Left ventricle myocardium superior (tissue), 1 donor: ENCODE measurements at regions not wholly inside any gene's neighbourhood (a gene's known extent, or its start where the extent isn't known, plus 50 kb on each side); places are given as distances from the start of the nearest gene placed in this dataset.
"Not testable (repeated sequence)": the region's sequence is repeated elsewhere in the genome, so short reads cannot be mapped to it uniquely, and the experiment has no call there.

ENCODE experiments used
- ATAC-seq: fragments of 200-7000 bp; cut with Tn5 transposase; one replicate; pipeline ENCODE4 v1.9.1; 2020; ENCODE audit warnings: mild to moderate bottlenecking, moderate library complexity
- DNase-seq: peaks from one replicate; pipeline ENCODE4 v3.0.0-alpha.2; 2020
- intact Hi-C: fragments of 100-400 bp; cut with micrococcal nuclease; formaldehyde crosslinking; loops from one replicate; pipeline ENCODE4 v1.11.0; 2022
- donor health status: DM: no; HTN: yes; CAD: no; lungs with severe emphysema.

DNA sequence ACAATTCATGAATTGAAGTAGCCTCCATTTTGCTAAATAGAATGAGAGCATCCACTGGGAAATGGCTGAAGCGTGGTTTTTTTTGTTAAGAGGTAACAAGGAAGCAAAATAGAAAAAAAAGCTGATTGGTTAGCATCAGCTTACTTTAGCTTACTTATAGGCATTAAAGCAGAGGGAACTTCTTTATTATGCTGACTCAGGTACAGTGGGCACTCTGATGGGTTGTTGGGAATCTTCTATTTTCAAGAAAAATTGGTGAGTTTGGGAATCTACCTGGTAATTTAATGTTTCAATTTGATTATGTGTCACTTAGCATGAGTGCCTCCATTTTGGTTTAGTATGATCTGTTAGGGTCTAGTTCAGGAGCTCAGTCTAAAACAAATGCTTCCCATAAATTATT, 289.6 kb downstream of the ANXA1 start:
- ATAC-seq (no peak), DNase-seq (no peak)
- intact Hi-C loops: no loop called here

DNA sequence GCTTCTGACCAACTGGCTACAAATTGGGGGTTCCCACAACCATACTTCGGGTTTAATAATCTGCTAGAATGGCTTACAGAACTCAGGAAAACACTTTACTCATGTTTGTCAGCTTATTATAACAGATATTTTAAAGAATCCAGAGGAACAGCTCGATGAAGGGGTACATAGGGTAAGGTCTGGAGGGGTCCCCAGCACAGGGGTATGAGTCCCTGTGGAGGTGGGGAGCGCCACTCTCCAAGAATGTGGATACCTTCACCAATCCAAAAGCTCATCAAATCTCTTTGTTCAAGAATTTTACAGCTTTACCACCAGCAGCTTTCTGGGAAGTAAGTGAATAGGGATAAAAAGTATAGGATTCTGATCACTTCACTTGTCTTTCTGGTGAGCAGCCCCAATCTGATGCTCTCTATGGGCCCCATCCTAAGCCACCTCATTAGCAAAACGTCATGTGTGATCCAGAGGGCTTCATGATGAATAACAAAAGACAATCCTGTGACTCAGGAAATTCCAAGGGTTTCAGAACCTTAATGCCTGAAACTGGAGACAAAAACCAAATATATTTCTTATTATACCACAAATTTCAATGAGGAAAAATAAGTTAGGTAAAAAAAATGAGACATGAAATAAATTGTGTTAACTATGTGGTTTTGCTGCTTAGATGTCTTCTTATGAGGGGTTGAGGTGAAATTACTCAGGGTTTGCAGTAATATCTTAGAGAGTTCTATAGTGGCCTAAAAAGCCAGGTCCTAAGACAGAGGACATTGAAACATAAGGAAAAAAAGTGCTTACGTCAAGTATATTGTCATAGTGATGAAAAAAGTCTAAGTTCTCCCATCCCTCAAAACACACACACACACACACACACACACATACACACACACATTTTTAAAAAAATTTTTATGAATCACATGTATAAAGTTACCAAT, 290.5 kb downstream of the ANXA1 start:
- intact Hi-C loops: no loop called here
- DNase-seq (no peak), ATAC-seq (no peak)

DNA sequence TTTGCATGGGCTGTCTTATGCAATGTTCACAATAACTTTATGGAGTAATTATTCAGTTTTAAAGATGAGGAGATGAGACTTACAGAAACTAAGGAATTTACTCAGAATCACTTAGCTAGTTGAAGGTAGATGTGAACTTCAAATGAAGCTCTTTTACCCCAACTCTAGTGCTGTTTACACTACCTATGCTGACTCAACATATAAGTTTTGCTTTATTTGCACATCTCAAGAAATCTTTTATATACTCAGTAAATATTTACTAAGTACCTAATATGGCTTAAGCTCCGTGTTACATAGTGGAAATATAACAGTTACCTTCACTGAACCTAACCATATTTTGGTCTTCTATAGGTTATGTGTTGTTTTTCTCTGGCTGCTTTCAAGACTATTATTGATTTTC, 293.2 kb downstream of the ANXA1 start:
- intact Hi-C loops: no loop called here
- no peak for ATAC-seq
- DNase-seq: no peak

DNA sequence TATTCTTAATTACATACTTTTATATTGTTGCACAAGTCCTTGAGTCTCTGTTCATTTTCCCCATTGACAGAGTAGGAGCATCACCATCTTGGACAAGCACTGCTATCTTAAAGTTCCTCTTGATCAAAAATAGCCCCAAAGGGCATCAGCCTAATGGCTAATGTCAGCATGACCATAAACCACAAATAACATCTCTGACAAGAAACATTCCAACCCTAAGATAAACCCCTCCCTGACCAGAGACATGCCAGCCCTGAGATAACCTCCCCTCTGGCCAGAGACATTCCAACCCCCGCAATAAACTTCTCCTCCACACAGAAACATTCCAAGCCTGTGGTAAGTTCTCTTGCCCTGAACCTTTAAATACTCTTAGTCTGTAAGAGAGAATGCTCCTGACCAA, 293.7 kb downstream of the ANXA1 start:
- intact Hi-C loops: not testable (repeated sequence)
- peak; percentile 88 for ATAC-seq

DNA sequence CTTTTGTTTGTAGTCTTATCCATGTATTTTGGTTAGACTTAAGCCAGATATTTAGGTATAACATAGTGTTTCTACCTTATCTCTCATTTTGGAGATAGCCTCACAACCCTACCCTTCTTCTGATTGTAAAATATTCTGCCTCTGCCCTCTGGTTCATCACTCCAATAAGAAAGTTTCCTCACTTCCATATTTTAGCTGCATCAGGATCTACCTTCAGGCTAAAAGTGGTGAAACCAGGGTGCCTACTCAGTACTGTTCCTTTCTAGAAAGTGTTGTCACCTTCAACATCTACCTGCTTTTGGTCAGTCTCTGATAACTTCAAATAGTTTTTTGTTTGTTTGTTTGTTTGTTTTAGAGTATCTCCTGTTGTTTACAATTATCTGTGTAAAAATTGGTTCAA, 294.6 kb downstream of the ANXA1 start:
- ATAC-seq (peak; percentile 37), DNase-seq (no peak)
- intact Hi-C loops: no loop called here

More for the DNA sequence above, 293.7 kb downstream of the ANXA1 start:
- DNase-seq: not testable (repeated sequence)

DNA sequence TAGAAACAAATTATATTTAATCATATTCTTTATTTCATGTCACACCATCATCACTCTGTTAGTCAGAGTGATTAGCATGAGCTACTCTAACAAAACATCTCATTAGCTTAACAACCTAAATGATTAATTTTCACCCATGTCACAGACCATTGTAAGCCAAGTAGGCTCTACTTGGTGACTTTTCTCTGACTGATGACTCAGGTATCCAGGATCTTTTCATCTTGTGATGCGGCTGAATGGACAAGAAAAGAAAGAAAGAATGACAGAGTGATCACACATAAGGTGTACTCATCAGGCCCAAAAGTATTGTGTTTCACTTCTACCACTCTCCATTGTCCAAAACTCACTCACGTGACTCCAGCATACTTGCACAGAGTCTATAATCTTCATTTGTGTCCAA, 299.3 kb downstream of the ANXA1 start:
- intact Hi-C loops: no loop called here
- ATAC-seq (no peak), DNase-seq (no peak)

DNA sequence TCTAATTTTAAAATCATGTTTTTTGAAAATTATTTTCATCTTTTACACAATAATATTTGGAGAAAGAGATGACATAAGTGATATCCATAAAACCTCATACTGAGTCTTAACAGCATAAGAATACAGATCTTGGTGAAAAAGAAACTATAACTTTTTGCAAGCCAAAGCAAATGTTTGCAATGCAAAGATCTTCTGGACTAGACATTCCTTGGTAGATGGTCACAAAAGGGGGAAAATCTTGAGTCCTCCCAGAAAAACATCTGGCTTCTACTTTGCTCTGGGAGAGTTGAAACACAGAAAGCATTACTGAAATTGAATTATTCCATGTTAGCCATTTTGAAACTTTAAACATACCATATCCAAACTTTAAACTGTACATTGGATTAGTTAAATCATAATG, 308.2 kb downstream of the ANXA1 start:
- ATAC-seq (no peak), DNase-seq (no peak)
- intact Hi-C loops: no loop called here

DNA sequence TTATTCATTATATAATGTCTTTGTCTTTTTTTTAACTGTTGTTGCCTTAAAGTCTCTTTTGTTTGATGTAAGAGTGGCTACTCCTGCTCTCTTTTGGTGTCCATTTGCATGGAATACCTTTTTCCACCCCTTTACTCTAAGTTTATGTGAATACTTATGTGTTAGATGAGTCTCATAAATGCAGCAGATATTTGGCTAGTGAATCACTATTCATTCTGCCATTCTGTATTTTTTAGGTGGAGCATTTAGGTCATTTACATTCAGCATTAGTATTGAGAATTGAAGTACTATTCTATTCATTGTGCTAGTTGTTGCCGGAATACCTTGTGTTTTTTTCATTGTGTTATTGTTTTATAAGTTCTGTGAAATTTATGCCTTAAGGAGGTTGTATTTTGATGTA, 317.1 kb downstream of the ANXA1 start:
- no peak for ATAC-seq
- intact Hi-C loops: no loop called here

DNA sequence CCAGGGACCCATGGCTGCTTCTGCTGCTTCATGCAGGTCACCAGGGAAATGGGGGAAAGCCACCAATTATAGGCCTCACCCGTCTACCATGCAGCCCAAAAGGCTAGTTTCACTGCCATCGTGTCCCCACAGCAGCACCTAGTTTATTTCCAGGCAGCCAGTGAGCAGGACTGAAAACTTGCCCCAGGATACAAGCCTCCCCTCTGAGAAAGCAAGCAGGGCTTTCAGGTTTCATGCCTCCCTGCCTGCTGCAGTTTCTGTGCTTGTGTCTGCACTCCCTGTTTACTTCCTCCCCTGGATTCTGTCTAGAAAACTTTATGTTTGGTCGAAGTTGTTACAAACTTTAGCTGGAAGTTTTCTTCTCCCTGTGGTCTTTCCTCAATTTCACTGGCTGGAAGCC, 319.1 kb downstream of the ANXA1 start:
- no peak for ATAC-seq
- intact Hi-C loops: no loop called here
- no peak for DNase-seq

More for the DNA sequence above, 317.1 kb downstream of the ANXA1 start:
- DNase-seq: no peak

DNA sequence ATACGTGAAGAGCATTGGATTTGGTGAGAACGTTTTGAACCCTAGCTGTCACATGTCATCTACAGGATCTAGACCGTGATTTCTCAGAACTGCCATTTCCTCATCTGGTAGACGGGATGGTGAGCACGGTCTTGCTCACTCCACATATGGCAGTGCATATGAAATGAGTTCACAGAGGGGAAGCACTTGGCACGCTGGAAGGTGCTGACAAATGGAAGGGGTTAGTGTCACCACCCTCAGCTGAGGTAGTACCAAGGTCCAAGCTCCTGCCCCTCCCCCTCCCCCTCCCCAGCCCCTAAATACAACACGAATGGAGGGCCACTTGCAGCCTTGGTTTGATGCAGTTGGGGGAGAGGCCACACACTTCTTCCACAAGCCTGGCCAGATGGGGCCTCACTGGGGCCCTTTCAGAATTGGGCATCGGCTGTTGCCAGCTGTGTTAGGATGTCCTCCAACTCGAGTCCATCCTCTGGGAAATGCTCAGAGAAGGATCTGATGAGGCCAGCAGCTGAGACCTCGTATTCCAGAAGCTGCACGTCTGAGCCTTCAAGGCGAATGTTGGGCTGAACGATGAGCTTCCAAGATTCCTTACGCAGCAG, 322.4 kb downstream of the ANXA1 start:
- intact Hi-C loops: no loop called here
- peak; percentile 38 for ATAC-seq
- peak; percentile 21 for DNase-seq

DNA sequence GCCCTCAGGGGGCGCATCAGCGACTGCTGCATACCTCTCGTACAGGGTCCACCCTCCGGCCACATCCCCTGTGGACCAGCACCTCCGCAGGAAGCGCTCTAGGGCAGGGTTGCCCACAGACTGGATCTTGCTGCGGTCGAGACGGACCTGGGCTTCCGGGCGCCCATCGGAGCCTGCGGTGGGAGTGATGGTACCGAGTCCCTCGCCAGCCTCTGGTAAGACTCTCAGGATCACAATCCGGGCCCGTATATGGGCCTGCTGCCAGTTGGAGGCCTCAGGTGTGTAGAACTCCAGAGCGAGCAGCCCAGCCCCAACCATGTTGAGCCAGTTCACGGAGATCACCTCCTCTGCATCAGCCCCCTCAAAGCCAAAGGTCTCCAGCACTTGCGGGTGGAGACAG, 323.0 kb downstream of the ANXA1 start:
- ATAC-seq: no peak
- no peak for DNase-seq
- intact Hi-C loops: no loop called here

DNA sequence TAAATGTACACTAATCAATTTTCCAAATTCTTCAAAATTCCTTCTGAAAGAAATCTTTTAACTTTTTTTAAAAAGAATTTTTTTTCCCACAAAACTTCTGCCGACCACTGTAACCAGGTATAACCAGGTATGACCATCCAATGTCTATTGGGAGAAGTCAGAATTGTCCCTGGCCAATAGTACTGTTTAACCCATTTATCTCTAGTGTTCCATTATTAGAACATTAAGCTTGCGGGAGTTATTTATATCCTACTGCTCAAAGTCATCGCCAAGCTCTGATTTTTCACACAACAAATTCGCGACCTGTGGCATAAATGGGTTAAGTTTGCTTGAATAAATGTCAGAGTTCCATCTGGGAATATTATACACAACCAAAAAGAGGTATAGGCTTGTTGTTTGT, 343.2 kb downstream of the ANXA1 start:
- intact Hi-C loops: no loop called here
- DNase-seq (no peak), ATAC-seq (peak; percentile 65)

DNA sequence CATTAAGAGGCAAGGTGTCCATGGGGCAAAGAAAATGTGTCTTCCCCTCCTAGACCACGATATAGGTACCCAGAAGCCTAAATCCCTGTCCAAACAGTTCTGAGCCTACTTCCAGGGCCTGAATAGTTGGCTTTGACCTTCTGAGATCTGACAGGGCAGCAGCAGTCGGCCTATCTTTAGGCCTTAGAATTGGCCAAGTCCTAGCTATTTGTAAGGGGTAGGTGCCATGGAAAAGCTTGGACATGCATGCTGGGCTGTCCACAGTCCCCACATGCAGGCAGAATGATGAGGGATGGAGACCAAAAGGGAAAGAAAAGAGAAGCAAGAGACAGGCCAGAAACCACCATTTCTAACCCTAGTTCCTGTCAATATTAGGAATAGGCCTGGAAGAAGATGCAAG, 346.1 kb downstream of the ANXA1 start:
- peak; percentile 92 for ATAC-seq
- no peak for DNase-seq
- intact Hi-C loops: no loop called here

DNA sequence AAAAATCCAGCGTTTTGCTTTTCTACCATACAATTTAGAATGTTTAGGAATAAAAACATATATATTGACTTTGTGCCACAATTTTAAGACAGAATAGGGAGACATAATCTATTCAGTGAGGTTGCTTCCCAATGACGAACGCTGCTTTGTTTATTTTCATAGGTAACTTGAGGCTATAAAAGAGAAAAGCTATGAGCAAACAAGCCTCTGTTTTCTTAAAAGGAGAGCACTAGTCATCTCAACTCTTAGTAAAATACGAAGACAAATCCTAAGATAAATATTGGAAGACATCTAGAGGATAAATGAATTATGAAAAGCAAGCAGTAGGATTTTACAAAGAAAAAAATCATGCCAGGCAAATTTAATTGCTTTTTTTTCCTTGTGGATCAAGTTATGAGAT, 363.6 kb downstream of the ANXA1 start:
- ATAC-seq (no peak), DNase-seq (no peak)
- intact Hi-C loops: no loop called here

DNA sequence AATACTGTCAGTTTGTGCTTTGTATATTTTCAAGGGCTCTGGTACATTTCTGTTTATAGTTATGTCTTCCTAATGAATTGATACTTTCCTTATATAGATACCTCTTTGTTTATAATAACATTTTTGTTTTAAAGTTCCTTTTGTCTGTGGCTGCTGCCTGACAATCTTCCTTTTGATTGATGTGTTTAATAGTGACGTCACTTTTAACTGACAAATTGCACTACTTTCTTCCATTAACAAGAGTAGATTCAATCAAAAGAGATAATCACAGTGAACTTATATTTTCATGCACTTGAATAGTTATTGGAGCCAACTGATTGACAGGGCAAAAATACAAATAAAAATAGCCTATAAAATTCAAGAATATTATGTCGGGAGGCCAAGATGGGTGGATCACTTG, 371.7 kb downstream of the ANXA1 start:
- intact Hi-C loops: no loop called here
- DNase-seq (no peak), ATAC-seq (no peak)

DNA sequence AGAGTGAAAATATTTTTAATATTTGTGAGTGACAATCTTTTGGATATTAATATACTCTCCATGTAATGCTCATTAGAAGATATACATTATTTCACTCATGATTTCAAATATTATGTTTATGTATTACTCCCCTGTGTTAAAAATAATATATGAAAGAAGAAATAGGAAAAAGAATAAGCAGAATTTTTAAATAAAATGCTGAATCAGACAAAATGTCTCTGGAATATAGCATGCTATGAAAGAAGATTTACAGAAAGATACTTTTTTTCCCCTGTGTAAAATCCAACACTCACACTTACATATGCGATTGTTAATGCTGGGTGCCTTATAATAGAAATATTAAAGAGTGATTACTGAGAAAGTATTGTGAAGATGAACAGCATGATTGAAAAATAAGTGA, 373.7 kb downstream of the ANXA1 start:
- intact Hi-C loops: no loop called here
- no peak for ATAC-seq

DNA sequence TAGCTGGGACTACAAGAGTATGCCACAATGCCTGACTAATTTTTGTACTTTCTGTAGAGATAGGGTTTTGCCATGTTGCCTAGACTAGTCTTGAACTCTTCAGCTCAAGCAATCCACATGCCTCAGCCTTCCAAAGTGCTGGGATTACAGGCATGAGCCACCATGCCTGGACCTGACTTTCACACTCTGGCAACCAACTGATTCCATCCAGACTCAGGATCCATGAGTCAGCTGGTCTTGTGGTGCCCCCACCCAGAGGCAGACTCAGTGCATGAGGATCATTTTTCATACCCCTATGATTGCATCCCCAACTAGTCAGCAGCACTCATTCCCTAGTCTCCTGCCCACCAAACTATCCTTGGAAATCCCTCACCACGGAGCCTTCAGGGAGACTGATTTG, 375.9 kb downstream of the ANXA1 start:
- intact Hi-C loops: no loop called here
- no peak for ATAC-seq
- no peak for DNase-seq

More for the DNA sequence above, 373.7 kb downstream of the ANXA1 start:
- no peak for DNase-seq

DNA sequence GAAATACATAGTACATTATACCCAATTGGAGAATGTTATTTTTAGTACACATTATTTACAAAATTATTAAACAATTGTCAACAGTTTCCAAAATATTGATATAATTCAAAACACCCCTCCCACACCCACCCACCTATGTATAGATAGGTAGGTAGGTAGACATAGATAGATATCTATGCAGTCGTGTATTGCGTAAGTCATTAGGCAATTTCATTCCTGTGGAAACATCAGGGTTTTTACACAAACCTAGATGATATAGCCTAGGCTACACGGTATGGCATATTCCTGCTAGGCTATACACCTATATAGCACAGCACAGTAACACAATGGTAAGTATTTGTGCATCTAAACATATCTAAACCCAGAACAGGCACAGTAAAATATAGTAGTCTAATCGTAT, 377.3 kb downstream of the ANXA1 start:
- intact Hi-C loops: no loop called here
- ATAC-seq (no peak), DNase-seq (no peak)

DNA sequence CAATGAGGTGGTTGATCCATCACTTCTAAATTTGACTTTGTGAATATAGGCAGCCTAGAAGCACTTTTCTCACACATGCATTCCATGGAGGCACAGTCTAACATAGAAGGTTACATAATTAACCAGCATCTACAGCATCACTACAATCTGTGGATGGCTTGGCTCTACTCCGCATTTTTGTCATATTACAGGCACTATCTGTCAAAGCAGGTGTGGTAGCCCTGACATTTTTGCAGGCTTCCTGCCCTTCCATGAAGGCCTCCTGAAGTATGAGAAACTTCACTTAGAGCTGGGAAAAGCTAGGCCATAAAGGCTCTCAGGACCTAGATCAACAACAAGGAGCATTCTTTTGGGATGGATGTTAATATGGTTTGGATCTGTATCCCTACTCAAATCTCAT, 378.0 kb downstream of the ANXA1 start:
- intact Hi-C loops: no loop called here
- no peak for DNase-seq
- no peak for ATAC-seq

DNA sequence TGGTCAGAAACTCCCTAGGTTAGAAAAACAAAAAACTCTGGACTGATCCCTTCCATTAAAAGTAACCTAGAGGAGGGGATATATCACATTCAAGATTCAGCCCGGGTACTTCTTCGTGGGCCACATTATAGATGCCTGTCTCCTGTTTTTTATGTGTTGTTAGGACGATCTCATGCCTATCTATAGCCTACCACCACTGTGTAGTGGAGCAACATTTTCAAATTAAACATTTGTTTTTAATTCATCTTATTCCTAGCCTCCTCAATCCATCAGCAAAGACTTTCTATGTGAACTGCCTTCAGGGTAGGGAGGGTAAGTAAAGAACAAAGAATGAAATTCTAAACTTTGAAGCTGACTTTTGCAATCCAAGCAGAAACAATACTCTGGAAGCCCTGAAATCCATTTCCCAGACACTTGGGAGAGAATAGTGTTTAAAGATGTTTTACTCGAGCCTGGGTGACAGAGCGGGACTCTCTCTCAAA, 379.4 kb downstream of the ANXA1 start:
- ATAC-seq (no peak), DNase-seq (no peak)
- intact Hi-C loops: no loop called here

DNA sequence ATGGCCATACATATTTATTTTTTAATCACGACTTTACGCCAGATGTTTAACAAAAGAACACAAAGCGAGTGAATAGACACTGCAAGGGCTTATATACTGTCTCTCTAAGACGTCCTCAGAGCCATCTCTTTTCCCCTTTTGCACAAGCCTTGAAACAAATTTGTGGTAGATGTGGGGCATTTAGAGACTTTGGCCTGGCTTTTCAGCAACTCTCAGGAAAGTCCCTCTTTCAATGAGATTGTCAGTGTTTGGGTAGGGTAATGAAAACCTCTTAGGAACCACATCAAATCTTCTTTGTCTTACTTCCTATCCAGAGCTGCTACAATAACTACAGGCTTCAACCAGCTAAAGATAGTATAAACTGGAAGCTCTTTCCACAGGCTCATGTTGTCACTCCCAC, 380.0 kb downstream of the ANXA1 start:
- DNase-seq: no peak
- intact Hi-C loops: no loop called here
- ATAC-seq: no peak
